ENCODE measurements at regions not wholly inside any gene's neighbourhood (a gene's known extent, or its start where the extent isn't known, plus 50 kb on each side); places are given as distances from the start of the nearest gene placed in this dataset.

DNA sequence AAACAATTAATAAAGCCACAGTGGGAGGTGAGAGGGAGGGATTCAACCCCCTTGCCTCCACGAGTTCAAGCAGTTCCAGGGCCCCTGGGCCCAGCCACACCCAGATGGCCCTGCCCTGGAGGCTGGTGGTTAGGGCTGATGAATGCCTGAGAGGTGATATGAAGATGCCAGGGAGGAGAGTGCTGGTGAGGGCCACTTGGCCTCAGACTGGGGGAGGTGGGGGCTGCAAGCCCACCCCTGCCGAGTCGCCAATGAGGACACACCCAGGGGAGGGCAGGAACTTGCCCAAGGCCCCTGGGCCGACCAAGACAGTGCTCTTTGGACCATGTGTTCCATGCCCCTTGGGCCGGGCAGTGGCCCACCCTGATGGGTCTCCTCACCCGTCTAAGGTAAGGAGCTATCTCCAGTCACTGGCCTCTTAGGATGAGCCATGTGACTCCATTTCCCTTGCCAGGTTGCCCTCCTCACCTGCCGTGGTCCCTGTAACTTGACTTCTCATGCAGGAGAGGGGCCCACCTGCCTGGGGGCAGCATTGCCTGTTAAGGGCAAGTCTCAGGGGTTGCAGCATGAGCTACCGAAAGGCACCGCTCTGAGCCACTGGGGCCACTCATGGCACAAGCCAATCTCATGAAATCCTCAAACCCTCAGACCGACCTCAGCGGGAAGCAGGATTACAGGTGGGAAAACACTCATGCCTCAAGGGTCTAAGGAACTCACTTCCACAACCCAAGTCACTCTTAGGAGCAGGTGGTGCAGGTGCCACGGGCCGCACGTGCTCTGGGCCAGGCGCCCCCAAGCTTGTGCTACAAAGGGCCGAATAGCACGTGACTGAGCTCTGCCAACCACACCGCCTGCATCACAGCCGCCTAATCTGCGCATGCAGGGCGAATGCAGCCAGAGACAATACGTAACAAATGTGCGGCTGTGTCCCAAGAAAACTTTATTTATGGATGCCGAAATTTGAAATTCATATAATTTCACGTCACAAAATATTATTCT is 147.4 kb upstream of the MLN start:
- DNase-seq: no peak

DNA sequence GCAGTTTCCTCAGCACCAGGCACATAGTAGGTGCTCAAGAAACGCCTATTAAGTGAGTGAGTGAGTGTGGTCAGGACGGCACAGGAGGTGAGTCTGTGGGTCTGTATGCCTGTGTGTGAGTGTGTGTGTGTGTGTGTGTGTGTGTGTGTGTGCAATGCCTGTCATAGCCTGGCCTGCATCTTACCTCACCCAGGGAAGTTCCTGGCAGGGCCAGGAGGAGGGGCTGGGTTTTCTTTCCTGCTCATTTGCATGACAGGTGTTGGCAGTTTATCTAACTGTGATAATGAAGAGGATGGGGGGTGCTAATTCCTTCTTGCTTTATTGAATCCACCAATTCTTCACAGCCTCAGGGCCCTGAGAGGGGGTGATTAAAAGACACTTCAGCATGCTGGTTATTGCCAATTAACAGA is 146.7 kb upstream of the MLN start:
- no peak for DNase-seq

DNA sequence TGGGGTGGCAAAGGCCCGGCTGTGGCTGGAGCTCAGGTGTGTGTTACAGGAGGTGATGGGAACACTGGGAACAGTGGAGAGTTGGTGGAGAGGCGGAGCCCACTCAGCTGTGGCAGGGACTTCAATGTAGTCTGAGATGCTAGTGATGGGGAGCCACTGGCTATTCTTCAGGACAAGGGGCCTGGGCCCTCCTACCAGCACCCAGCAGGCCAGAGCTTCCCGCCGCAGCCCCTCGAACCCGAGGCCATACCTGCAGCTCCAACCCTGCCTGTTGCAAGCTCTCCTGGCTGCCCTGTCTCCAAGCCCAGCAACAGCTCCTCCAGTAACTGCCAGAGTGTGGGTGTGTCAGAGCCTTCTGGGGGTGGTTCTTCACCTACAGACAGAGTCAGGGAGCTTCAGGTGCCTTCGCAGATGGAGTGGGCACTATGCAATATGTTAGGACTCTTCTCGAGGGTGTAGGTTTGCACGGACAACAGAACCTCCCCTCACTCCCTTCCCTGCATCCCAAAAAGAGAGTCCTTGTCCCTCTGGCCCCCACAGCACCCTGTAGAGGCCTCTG is 146.2 kb upstream of the MLN start:
- no peak for DNase-seq

DNA sequence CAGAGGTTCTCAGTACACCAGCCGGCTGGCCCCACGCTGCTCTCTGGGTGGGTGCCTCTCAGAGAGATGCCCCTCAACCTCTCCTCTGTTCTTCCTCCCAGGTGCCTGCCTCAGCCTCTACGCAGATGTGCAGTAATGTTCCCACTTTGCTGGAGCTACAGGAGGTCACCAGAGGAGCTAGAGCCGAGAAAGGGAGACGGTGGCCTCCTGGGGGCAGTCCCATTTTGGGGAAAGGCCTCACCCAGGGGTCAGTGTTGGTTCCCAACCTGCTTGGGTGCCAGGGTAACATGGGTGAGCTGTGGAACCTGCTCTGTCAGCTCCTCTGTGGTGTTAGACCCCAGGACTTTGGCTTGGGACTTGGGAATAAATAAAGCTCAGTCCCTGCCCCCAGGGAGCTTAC is 145.3 kb upstream of the MLN start:
- DNase-seq: no peak

DNA sequence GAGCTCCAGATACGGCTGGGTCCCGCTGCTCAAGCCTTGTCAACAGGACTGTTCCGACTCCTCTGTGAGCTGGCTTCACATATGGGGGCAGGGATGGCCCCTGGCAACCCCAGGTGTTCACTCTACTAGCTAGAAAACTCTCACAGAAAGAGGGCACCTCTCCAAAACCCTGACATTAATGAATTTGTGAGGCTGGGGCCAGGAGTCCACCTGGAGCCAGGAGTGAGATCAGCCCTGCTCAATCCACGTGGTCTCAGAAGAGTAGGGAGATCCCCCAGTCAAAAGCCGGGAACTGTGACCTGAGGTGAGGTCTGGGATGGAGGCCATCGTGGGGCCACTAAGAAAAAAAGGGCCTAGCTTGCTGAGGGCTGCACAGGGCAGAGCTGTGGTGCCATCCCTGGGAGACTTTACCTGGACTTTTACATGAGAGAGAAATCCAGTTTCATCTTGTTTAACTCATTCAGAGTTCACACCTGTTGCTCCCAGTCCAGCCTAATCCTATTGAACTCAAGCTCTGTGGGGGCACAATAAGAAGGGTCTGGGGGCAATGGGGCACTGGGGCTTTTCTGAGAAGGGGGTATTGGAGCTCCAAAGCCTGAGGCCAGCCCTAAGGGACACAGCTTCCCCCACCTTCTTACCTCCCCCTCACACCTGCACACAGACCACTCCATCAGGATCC is 144.3 kb upstream of the MLN start:
- DNase-seq: no peak

DNA sequence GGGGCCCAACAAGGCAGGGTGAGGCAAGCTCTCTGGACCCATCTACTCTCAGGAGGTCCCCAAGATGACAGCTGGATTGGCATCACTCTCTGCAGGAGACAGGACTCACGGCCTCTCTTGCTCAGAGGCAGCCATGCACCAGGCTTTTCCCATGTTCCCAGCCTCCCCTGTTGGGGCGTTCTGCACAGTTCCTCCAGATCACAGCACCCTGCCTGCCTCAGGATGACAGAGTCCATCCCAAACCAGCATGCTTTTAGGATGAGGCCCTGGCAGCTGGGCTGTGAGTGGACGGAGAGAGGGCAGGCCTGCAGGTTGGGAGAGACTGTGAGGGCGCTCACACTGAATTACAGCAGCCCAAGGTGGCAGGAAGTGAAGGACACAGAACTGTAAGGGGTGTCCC is 143.2 kb upstream of the MLN start:
- DNase-seq: no peak

DNA sequence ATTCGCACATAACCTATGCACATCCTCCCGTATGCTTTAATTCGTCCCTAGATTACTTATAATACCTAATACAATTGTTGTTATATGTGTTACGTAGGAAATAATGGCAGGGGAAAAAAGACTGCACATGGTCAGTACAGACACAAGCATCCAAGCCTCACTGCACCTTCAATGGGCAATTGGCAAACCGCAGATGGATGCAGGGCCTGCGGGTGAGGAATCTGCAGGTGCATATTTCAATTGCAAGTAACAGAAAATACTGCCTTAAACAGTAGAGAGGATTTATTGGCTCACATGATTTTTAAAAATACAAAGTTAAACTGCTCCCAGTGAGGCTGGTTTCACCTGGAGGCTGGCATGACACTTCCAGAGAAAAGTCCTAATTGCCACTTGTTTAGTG is 142.1 kb upstream of the MLN start:
- no peak for DNase-seq

DNA sequence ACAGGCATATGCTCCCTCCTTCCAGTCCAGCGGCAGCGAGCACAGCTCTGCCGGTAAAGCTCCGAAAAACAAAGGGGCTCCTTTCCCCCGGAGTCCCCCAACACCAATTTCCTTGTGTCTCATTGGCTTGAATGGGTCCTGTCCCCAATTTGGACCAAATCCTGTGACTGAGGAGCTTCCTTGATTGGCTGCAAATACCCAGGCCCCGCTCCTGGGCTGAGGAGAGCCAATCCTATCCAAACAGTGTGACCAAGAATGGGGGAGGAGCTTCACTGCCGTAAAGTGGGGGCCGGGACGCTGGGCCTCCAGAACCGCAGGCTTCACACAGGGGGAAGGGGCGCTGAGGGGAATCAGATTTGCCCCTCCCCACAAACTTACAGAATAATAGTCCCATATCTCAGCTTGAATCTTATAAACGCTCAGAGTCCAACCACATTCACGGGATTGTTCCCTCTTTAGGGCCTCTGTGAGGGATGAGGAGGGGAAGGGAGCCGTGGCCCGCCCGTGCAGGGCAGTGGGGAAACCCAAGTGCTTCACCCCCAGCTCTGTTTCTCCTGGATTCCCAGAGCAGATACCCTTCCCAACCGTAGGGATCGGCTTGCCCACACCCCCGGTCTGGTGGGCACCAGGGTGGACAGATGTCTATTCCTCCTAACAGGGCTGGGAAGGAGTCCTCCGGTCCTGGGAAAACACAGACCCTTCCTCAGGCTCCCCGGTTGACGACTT is 141.0 kb upstream of the MLN start:
- no peak for DNase-seq

DNA sequence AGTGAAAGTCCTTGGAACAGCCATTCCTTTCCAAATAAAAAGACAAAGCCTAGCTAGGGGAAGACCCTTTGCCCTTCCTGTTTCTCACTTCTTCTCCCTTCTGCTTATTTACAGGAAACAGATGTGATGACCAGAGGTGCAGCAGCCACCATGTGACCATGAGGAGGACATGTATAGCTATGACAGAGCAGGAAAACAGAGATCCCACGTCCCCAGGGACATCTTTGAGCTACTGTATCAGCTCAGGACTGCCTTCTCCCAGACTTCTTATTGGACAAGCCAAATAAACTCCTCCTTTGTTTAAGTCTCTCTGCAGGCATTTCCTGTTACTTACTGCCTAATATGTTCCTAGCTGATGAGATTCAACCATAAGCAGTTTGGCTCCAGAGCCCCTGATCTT is 133.1 kb upstream of the MLN start:
- DNase-seq: no peak

DNA sequence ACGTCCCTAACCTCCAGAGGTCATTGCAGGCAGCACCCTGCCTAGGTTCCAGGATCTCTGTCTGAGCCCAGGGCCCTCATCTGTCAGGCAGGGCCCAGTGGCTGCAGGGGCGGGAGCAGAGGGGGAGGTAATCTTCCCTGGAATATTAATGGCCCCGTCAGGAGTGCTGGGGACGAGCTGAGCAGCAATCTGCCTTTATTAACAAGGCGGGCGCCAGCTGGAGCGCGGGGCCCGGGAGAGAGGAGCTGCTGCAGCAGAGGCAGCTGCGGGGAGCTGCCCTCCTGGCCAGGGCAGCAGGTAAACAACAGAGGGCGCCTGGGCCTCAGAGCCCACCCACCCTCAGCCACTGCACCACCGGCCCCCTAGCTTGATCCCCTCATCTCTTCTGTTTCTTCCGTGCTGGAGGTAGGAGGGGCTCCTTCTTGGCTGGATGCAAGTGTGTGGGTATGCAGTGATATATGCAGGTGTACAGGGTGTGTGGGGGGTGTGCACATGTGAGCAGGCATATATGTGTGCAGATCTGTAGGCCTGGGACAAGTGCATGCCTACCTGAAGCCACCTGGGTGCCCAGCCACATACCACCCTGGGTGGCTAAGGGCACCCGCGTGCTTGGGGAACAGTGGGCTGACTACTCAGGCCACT is 131.8 kb upstream of the MLN start:
- DNase-seq: no peak

DNA sequence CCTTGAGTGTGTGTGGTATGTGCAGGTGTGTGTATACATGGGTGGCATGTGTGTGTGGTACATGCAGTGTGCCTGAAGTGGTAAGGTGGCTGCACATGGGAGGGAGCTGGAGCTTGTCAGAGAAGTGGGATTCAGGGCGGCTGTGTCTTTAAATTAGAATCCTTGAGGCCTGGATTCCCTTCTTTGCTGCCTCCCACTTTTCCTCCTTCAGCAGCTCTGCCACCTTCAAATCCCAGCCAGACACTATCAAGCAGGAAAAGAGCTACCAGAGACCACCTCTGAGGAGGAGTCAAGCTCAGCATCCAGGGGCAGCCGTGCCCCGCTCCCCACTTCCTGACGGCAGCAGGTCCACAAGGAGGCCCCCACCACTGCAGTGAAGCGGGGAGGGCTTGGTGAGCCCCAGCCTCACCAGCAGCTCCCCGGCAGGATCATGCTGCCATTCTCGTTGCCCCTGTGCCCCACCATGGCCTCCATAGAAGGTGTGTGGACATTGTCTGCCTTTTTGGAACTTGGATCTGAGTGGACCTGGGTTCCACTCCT is 131.0 kb upstream of the MLN start:
- DNase-seq: no peak

DNA sequence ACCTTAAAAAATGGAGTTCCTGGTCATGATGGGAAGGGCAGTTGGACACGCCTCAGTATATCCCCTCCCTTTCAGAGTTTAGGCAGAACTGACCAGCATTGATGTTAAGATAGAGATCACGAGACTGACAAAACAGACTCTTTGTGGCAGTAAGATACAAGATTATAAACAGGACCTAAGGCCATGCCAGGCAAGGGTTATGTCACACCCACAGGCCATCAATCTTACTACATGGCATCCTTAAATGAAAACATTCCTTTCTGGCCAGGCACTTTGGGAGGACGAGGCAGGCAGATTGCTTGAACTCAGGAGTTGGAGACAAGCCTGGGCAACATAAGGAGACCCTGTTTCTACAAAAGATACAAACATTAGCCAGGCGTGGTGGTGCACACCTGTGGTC is 129.3 kb upstream of the MLN start:
- no peak for DNase-seq

DNA sequence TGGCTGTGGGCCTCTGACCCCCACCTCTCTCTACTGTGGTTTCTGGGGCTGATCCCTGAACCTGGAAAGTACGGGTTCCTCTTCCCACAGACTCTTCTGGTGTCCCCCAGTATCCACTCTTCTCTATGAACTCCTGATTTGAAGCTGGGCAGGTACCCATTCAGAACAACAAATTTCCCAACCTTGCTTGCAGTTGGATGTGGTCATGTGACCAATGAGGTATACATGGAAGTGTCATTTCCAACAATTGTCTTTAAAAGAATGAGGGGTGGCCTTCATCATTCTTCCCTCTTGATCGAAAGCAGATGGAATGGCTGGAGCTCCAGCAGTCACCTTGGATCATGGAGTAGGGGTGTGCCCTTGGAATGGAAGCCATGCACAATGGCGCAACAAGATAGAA is 128.0 kb upstream of the MLN start:
- DNase-seq: no peak

DNA sequence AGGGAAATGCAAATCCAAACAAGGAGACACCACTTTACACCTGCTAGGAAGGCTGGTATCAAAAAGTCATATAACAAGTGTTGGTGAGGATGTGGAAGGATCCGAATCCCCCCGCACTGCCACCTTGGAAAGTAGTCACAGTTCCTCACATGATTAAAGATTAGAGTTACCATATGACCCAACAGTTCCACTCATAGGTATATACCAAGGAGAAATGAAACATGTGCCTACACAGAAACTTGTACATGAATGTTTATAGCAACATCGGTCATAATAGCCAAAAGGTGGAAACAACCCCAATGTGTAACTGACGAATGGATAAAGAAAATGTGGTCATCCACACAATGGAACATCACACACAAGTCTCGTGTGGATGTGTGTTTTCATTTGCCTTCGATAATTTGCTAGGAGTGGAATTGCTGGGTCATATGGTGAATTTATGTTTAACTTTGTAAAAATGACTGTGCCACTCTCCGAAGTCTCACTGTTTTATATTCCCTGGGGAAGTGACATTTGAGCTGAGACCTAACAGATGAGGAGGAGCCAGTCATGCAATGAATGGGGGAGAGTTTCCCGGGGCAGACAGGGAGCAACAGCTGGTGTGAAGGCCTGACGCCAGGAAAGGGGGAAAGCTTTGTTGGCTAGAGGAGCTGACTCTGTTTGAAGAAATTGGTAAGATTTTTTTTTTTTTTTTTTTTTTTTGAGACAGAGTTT is 125.9 kb upstream of the MLN start:
- no peak for DNase-seq

DNA sequence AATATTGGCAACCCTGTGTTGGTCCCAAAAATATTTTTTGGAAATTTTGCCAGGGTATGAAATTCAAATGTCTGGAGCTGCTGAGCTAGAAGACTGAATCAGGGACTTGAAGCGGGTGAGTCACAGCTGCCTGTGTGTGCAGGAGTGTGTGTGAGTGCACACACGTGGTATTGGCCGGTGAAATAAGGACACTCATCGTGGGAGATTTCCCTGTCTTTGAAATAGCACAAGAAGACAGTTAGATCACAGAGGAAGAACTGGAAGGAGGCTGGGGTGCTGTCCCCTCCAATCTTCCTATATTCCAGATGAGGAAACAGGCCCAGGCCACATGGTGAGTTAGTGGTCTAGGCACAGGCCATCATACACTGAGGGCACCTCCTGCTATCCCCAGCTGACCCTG is 123.8 kb upstream of the MLN start:
- DNase-seq: no peak

DNA sequence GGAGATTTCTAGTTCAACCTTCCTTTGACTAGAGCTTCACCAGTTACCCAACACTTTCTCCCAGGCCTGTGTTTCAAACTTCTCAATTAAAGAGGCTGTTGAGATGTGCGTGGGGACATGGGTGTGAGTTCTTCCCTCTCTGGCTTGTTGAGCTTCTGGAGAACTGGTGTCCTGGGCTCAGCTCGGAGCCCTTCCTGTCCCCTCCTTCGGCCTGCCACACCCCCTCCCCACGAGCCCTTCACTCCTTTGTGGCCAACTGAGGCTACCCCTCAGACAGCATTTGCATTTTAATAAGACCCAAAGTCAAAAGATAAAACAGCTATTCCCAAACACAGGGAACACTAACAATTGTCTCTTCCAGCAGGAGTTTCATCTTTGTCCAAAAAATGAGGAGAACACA is 123.3 kb upstream of the MLN start:
- DNase-seq: no peak

DNA sequence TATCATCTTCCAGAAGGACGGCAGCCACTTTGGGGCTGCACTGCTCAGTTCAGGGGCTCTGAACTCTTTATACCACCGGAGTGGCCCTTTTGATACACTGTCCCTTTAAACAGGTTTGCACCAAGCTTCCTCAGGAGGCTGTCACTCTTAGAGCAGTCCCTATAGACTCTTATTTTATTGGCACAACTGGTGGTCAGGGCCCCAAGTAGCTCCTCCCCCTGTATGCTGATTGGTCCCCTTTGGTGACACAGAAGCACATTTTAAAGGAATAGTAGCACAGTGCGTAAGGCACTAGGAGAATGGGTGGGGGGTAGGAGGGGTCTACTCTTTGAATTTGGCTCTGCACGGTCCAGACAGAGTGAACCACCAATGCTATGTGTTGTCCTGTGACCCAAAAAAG is 122.6 kb upstream of the MLN start:
- no peak for DNase-seq

DNA sequence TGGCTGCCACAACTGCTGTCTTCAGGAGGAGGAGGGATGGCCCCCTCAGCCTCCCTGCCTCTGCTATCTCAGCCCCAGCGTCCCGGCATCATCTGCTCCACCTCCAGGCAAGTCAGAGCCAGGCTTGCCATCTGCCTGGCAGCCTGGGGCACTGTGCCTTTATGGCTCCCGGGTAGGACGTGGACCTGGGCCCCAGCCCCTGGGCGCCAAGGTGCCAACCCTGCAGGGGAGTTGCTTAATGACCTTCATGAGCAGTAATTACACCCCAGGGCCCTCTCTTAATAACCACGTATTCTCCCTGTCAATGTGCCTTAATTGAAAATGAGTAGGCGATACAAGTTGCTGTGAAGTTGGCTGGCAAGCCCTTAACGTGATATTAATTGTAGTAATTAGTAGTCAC is 122.1 kb upstream of the MLN start:
- no peak for DNase-seq

DNA sequence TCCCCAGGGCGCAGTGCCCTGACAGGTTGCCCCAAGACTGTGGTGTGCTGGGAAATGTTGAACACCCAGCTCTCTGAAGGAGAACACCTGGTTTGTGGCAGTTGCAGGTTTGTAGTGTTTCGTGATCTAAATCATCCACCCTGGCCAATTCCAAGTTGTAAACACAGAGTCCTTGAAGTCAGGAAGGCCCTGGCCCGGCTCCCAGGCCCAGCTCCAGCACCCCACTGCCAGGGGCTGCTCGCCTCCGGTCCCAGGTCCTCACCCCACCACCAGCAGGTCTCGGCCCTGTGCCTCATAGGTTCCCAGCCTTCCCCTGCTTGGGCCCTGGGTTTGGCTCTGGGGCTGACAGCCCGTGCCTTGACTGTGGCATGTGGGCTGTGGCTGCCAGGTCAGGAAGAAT is 121.4 kb upstream of the MLN start:
- DNase-seq: no peak

DNA sequence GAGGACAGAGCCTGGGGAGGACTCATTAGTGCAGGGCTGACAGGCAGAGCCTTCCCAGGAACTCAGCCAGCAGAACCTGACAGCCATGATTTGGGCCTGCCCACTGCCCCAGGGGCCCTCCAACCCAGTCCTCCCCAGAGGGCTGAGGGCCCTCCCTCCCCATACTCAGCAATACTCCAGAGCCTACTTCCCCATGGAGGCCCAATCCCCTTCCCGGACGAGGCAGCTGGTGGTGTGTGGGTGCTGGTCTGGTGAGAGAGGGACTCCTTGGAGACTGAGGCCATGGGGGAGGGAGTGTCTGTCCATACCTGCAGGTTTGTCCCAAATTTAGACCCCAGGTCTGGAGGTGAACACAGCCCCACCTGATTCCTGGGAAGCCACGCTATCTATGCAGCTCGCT is 120.9 kb upstream of the MLN start:
- DNase-seq: no peak

DNA sequence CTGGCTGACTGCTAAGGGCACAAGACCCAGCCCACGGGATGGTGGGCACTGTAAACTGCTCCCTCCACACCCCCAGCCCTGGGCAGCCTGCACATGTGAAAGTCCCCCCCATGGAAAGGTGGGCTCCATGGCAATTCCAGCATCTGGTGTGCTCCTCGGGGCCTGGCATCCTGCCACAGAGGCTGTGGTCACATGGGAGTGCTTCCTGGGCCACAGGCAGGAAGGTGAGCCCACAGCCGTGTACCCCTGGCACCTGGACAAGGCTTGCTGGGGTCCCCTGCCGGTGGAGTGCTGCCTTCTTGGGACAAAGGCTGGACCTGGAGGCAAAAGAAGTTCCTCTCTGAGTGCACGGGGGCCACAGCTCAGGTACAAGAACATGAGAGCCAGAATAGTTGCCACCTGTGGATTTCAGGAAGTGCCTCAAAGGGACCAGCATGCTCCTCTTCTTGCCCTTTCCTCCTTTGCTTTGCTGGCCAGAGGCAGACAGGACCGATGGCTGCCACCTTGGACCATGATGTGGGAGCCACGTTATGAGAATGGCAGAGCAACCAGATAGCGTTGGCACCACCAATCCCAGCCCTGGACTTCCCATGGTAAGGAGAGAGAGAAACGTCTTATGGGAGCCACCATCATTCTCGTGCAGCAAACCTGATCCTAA is 120.2 kb upstream of the MLN start:
- DNase-seq: no peak
